ENCODE measurements at regions not wholly inside any gene's neighbourhood (a gene's known extent, or its start where the extent isn't known, plus 50 kb on each side); places are given as distances from the start of the nearest gene placed in this dataset.

DNA sequence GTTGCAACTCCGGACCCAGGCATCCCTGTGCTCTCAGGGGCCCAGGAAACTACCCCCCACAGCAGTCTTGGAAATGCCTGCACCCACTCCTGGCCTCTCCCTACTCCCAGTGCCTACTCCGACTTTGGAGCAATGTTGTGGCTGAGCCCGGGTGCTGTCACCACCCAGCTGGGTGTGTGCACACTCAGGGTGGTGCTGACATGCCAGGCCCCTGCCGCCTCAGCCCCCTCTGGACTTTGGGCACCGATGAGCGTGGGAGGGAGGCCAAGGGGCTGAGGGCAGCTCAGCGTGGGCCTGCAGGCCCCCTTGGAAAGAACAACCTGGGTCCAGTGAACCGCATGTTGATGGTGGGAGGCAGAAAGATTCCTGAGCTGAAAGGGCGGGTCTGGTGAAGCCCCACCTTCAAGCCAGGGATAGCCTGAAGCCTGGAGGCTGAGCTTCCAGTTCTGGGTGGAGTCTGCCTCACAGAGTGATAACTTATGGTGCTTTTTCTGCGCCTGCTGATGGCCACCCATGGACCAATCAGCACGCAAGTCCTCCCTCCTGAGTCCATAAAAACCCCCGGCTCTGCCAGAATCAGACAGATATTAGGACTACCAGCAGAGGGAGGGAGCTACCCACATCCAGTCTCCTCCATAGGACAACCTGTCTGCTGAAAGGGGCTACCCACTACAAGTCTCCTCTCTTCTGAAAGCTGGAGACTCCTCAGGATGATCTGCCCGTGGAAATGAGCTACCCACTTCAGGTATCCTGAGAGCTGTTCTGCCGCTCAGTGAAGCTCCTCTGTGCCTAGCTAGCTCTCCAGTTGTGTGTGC, 380.4 kb upstream of the SORCS1 start (continued):
- no peak for TF ChIP-seq HDAC2 (IDR thresholded peaks at IDR 0.05; ENCODE audit: borderline replicate concordance in 1 of 2, low read depth in 2 of 2, low read length in 2 of 2)
- no peak for TF ChIP-seq HDAC6 (IDR thresholded peaks at IDR 0.05; ENCODE audit: low read depth, low read length)
- TF ChIP-seq NRF1 (IDR thresholded peaks at IDR 0.05; ENCODE audit: low read depth, low read length): no peak
- TF ChIP-seq KDM5A (IDR thresholded peaks at IDR 0.05; ENCODE audit: low read length): no peak
